ENCODE measurements at regions not wholly inside any gene's neighbourhood (a gene's known extent, or its start where the extent isn't known, plus 50 kb on each side); places are given as distances from the start of the nearest gene placed in this dataset.
"Not testable (repeated sequence)": the region's sequence is repeated elsewhere in the genome, so short reads cannot be mapped to it uniquely, and the experiment has no call there.

GRCh38 chr6:137806914-137807682, 60.0 kb upstream of the TNFAIP3 start:
- FAIRE-seq (no peak), DNase-seq (no peak), ATAC-seq (no peak)
- peaks cover 0 to 15% (median 4%) of the 10 kb centered on the region in 3 donors for H3K4me1 ChIP-seq
- no peaks in the 10 kb centered on the region for H3K27me3 ChIP-seq
- no peaks in the 10 kb centered on the region for H3K9me3 ChIP-seq
- TF ChIP-seq CTCF (IDR thresholded peaks at IDR 0.05), result no peak
- no peaks in the 10 kb centered on the region for H3K36me3 ChIP-seq
- intact Hi-C loops (cut with DNase I), result no loop called here
- no peak overlapping the region for H3K4me3 ChIP-seq
- WGBS, 2 donors, result 94% methylated on average over 5 of the region's 5 CpGs
- H3K27ac ChIP-seq, result no peak overlapping the region

GRCh38 chr6:137808191-137808590, 58.9 kb upstream of the TNFAIP3 start:
- H3K27me3 ChIP-seq, result no peaks in the 10 kb centered on the region
- intact Hi-C loops (cut with DNase I), result no loop called here
- FAIRE-seq, result no peak

GRCh38 chr6:137808836-137809315, 58.2 kb upstream of the TNFAIP3 start:
- Histone ChIP-seq H3K36me3 (no peaks in the 10 kb centered on the region), H3K27ac (no peak overlapping the region), H3K4me3 (no peak overlapping the region), H3K9me3 (no peaks in the 10 kb centered on the region), H3K27me3 (no peaks in the 10 kb centered on the region), H3K4me1 (peaks cover 0 to 15% (median 4%) of the 10 kb centered on the region in 3 donors)
- intact Hi-C loops (cut with DNase I), result no loop called here
- ATAC-seq, result no peak
- WGBS, 2 donors, result 72 to 79% methylated on average over 7 of the region's 7 CpGs
- no peak for DNase-seq
- FAIRE-seq, result no peak
- no peak for TF ChIP-seq CTCF (IDR thresholded peaks at IDR 0.05)

More at GRCh38 chr6:137808191-137808590, 58.9 kb upstream of the TNFAIP3 start:
- H3K36me3 ChIP-seq, result no peaks in the 10 kb centered on the region
- no peak overlapping the region for H3K27ac ChIP-seq
- peaks cover 0 to 15% (median 4%) of the 10 kb centered on the region in 3 donors for H3K4me1 ChIP-seq
- ATAC-seq (no peak), DNase-seq (no peak)
- TF ChIP-seq CTCF (IDR thresholded peaks at IDR 0.05), result no peak
- H3K9me3 ChIP-seq, result no peaks in the 10 kb centered on the region
- H3K4me3 ChIP-seq, result no peak overlapping the region

GRCh38 chr6:137809895-137810553, 57.0 kb upstream of the TNFAIP3 start:
- H3K36me3 ChIP-seq; H3K27ac ChIP-seq; FAIRE-seq; H3K9me3 ChIP-seq; DNase-seq; intact Hi-C loops (cut with DNase I); ATAC-seq; H3K27me3 ChIP-seq; H3K4me3 ChIP-seq: not testable (repeated sequence)
- H3K4me1 ChIP-seq, result peaks cover 0 to 15% (median 0%) of the 10 kb centered on the region in 3 donors
- 79 to 83% methylated on average over 7 of the region's 7 CpGs for WGBS, 2 donors

GRCh38 chr6:137810554-137811120, 56.4 kb upstream of the TNFAIP3 start:
- Histone ChIP-seq H3K27me3 (no peaks in the 10 kb centered on the region), H3K9me3 (no peaks in the 10 kb centered on the region), H3K4me3 (no peak overlapping the region), H3K4me1 (peaks cover 0 to 15% (median 0%) of the 10 kb centered on the region in 3 donors), H3K36me3 (no peaks in the 10 kb centered on the region), H3K27ac (peak overlapping the region in 2 of 4 donors; percentile 58 to 74)
- no peak for TF ChIP-seq CTCF (IDR thresholded peaks at IDR 0.05)
- FAIRE-seq (no peak), DNase-seq (no peak), ATAC-seq (peak in 1 of 4 donors; percentile 8)
- intact Hi-C loops (cut with DNase I), result no loop called here
- 90 to 94% methylated on average over 4 of the region's 4 CpGs for WGBS, 2 donors
